HL-60 (cell line): ENCODE measurements at regions not wholly inside any gene's neighbourhood (a gene's known extent, or its start where the extent isn't known, plus 50 kb on each side); places are given as distances from the start of the nearest gene placed in this dataset.

Experiments
- DNase-seq, 2 experiments: peaks; one replicate each; pipeline ENCODE4 v3.0.0-alpha.2; 2010 to 2020; ENCODE audit warnings: low read depth in 1 of 2, low spot score in 1 of 2
- H3K27ac ChIP-seq: fragments of 250-450 bp; sonication (Bioruptor Pico); replicated peaks from 2 replicates; pipeline ENCODE4 v1.5.1; 2020; ENCODE audit warnings: mild to moderate bottlenecking, moderate library complexity
- H3K27me3 ChIP-seq: fragments of 250-450 bp; sonication (Bioruptor Pico); 2 replicates; pipeline ENCODE4 v1.5.1; 2021; ENCODE audit warnings: mild to moderate bottlenecking, moderate library complexity; ENCODE audit not compliant: insufficient read depth, poor library complexity, severe bottlenecking
- H3K4me3 ChIP-seq: replicated peaks from 2 replicates; pipeline ENCODE4 v1.5.1; 2011; ENCODE audit warnings: mild to moderate bottlenecking, control low read depth, low read length; ENCODE audit not compliant: insufficient read depth
- GABPA ChIP-seq: IDR thresholded peaks from 2 replicates; pipeline ENCODE4 v1.6.1; 2012; ENCODE audit warnings: low read depth
- POLR2AphosphoS5 ChIP-seq: IDR thresholded peaks from 2 replicates; pipeline ENCODE4 v1.6.1; 2012; ENCODE audit warnings: low read depth
- SPI1 ChIP-seq: IDR thresholded peaks from 2 replicates; pipeline ENCODE4 v1.6.1; 2012; ENCODE audit warnings: low read depth, mild to moderate bottlenecking, borderline replicate concordance
- TF ChIP-seq, protein P1 (sequence below): IDR thresholded peaks from one replicate; pipeline ENCODE4 v1.5.1; 2011; ENCODE audit warnings: low read length, control low read depth, inconsistent platforms; ENCODE audit not compliant: insufficient read depth
- TF ChIP-seq, protein P2 (sequence below): IDR thresholded peaks from 2 replicates; pipeline ENCODE4 v1.6.1; 2012; ENCODE audit warnings: low read depth; ENCODE audit not compliant: insufficient replicate concordance

GRCh38 chr9:87800456-87800855 lies 74.5 kb downstream of the CTSL start:
- Histone ChIP-seq H3K27ac (no peak overlapping the region), H3K4me3 (no peak overlapping the region), H3K27me3 (no peaks in the 10 kb centered on the region)
- no peak for DNase-seq
- TF ChIP-seq SPI1 (no peak), POLR2AphosphoS5 (no peak), GABPA (no peak)
- TF ChIP-seq, protein P1, sequence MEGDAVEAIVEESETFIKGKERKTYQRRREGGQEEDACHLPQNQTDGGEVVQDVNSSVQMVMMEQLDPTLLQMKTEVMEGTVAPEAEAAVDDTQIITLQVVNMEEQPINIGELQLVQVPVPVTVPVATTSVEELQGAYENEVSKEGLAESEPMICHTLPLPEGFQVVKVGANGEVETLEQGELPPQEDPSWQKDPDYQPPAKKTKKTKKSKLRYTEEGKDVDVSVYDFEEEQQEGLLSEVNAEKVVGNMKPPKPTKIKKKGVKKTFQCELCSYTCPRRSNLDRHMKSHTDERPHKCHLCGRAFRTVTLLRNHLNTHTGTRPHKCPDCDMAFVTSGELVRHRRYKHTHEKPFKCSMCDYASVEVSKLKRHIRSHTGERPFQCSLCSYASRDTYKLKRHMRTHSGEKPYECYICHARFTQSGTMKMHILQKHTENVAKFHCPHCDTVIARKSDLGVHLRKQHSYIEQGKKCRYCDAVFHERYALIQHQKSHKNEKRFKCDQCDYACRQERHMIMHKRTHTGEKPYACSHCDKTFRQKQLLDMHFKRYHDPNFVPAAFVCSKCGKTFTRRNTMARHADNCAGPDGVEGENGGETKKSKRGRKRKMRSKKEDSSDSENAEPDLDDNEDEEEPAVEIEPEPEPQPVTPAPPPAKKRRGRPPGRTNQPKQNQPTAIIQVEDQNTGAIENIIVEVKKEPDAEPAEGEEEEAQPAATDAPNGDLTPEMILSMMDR: no peak
- TF ChIP-seq, protein P2, sequence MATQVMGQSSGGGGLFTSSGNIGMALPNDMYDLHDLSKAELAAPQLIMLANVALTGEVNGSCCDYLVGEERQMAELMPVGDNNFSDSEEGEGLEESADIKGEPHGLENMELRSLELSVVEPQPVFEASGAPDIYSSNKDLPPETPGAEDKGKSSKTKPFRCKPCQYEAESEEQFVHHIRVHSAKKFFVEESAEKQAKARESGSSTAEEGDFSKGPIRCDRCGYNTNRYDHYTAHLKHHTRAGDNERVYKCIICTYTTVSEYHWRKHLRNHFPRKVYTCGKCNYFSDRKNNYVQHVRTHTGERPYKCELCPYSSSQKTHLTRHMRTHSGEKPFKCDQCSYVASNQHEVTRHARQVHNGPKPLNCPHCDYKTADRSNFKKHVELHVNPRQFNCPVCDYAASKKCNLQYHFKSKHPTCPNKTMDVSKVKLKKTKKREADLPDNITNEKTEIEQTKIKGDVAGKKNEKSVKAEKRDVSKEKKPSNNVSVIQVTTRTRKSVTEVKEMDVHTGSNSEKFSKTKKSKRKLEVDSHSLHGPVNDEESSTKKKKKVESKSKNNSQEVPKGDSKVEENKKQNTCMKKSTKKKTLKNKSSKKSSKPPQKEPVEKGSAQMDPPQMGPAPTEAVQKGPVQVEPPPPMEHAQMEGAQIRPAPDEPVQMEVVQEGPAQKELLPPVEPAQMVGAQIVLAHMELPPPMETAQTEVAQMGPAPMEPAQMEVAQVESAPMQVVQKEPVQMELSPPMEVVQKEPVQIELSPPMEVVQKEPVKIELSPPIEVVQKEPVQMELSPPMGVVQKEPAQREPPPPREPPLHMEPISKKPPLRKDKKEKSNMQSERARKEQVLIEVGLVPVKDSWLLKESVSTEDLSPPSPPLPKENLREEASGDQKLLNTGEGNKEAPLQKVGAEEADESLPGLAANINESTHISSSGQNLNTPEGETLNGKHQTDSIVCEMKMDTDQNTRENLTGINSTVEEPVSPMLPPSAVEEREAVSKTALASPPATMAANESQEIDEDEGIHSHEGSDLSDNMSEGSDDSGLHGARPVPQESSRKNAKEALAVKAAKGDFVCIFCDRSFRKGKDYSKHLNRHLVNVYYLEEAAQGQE: no peak

GRCh38 chr9:87801013-87801412 lies 75.1 kb downstream of the CTSL start:
- no peak overlapping the region for H3K4me3 ChIP-seq
- TF ChIP-seq SPI1 (no peak), GABPA (no peak)
- TF ChIP-seq, protein P1: no peak
- TF ChIP-seq, protein P2: no peak
- H3K27ac ChIP-seq: no peak overlapping the region
- DNase-seq: no peak
- no peaks in the 10 kb centered on the region for H3K27me3 ChIP-seq

- TF ChIP-seq POLR2AphosphoS5: no peak
- TF ChIP-seq SPI1: no peak
- TF ChIP-seq GABPA: no peak
- TF ChIP-seq, protein P2: no peak
- TF ChIP-seq, protein P1: no peak
These were observed 77.2 kb downstream of the CTSL start for GRCh38 chr9:87803166-87803565.

More at GRCh38 chr9:87803166-87803565, 77.2 kb downstream of the CTSL start:
- no peak for DNase-seq
- Histone ChIP-seq H3K27me3 (no peaks in the 10 kb centered on the region), H3K4me3 (no peak overlapping the region), H3K27ac (no peak overlapping the region)
